DMS79 (cell line): ENCODE measurements at regions not wholly inside any gene's neighbourhood (a gene's known extent, or its start where the extent isn't known, plus 50 kb on each side); places are given as distances from the start of the nearest gene placed in this dataset.
"Not testable (repeated sequence)": the region's sequence is repeated elsewhere in the genome, so short reads cannot be mapped to it uniquely, and the experiment has no call there.

Experiments used
- DNase-seq: peaks from one replicate; lab custom pipeline; 2025; lab: John Stamatoyannopoulos, UW

GRCh38 chr16:10314317-10314716 lies 71.5 kb upstream of the ATF7IP2 start:
- DNase-seq, result no peak

- DNase-seq, result no peak
Measured at GRCh38 chr16:10314811-10315210, 71.0 kb upstream of the ATF7IP2 start.

GRCh38 chr16:10317425-10318001 lies 68.3 kb upstream of the ATF7IP2 start:
- no peak for DNase-seq

GRCh38 chr16:10318798-10319500 lies 66.9 kb upstream of the ATF7IP2 start:
- DNase-seq, result no peak

GRCh38 chr16:10321407-10322387 lies 64.2 kb upstream of the ATF7IP2 start:
- no peak for DNase-seq

GRCh38 chr16:10322723-10323527 lies 62.9 kb upstream of the ATF7IP2 start:
- DNase-seq, result no peak

- no peak for DNase-seq
Measured at GRCh38 chr16:10323528-10323869, 62.4 kb upstream of the ATF7IP2 start.

GRCh38 chr16:10324210-10324609 lies 61.7 kb upstream of the ATF7IP2 start:
- no peak for DNase-seq

- no peak for DNase-seq
Measured at GRCh38 chr16:10325783-10326543, 59.9 kb upstream of the ATF7IP2 start.

GRCh38 chr16:10326647-10327046 lies 59.2 kb upstream of the ATF7IP2 start:
- no peak for DNase-seq

- not testable (repeated sequence) for DNase-seq
Measured at GRCh38 chr16:10328291-10328690, 57.6 kb upstream of the ATF7IP2 start.

- no peak for DNase-seq
Measured at GRCh38 chr16:10332241-10332640, 53.6 kb upstream of the ATF7IP2 start.

- DNase-seq, result no peak
Measured at GRCh38 chr16:10332775-10333174, 53.1 kb upstream of the ATF7IP2 start.

- DNase-seq, result no peak
Measured at GRCh38 chr16:10333321-10334032, 52.4 kb upstream of the ATF7IP2 start.

GRCh38 chr16:10335681-10336080 lies 50.2 kb upstream of the ATF7IP2 start:
- no peak for DNase-seq
